Karpas-422 (cell line): ENCODE measurements at regions not wholly inside any gene's neighbourhood (a gene's known extent, or its start where the extent isn't known, plus 50 kb on each side); places are given as distances from the start of the nearest gene placed in this dataset.

ENCODE experiments used
- DNase-seq: peaks from one replicate; pipeline ENCODE4 v3.0.0-alpha.2; 2015
- H2AFZ ChIP-seq: fragments of 200-600 bp; sonication (generic); 2 replicates; pipeline ENCODE4 v1.6.1; 2014; ENCODE audit warnings: antibody characterized with exemption, low read length, mixed read lengths
- H3K27ac ChIP-seq: fragments of 200-600 bp; sonication (generic); 2 replicates; pipeline ENCODE4 v1.5.1; 2014; ENCODE audit warnings: mild to moderate bottlenecking, low read length, moderate library complexity
- H3K27me3 ChIP-seq: fragments of 200-600 bp; sonication (generic); 2 replicates; pipeline ENCODE4 v1.6.1; 2014; ENCODE audit warnings: low read length, mixed read lengths
- H3K36me3 ChIP-seq: fragments of 200-600 bp; sonication (generic); 2 replicates; pipeline ENCODE4 v1.6.1; 2014; ENCODE audit warnings: low read length, mixed read lengths; ENCODE audit not compliant: insufficient read depth
- H3K4me1 ChIP-seq: fragments of 200-600 bp; sonication (generic); 2 replicates; pipeline ENCODE4 v1.6.1; 2014; ENCODE audit warnings: mild to moderate bottlenecking, low read length, mixed read lengths
- H3K4me2 ChIP-seq: fragments of 200-600 bp; sonication (generic); 2 replicates; pipeline ENCODE4 v1.6.1; 2014; ENCODE audit warnings: low read length, low read depth, mild to moderate bottlenecking; ENCODE audit not compliant: poor library complexity, severe bottlenecking
- H3K4me3 ChIP-seq: fragments of 200-600 bp; sonication (generic); 2 replicates; pipeline ENCODE4 v1.5.1; 2014; ENCODE audit warnings: mild to moderate bottlenecking, antibody characterized with exemption, low read length, mixed read lengths
- H3K79me2 ChIP-seq: fragments of 200-600 bp; sonication (generic); 2 replicates; pipeline ENCODE4 v1.6.1; 2014; ENCODE audit warnings: mild to moderate bottlenecking, low read length, mixed read lengths
- H3K9ac ChIP-seq: fragments of 200-600 bp; sonication (generic); 2 replicates; pipeline ENCODE4 v1.6.0; 2014; ENCODE audit warnings: low read length
- H3K9me2 ChIP-seq: fragments of 200-600 bp; sonication (generic), shearing (Covaris generic); replicated peaks from 2 replicates; pipeline ENCODE4 v1.6.0; 2014; ENCODE audit warnings: mild to moderate bottlenecking, low read length, moderate library complexity; ENCODE audit not compliant: insufficient read depth
- H3K9me3 ChIP-seq: fragments of 300-700, 200-600 bp; sonication (generic); 2 replicates; pipeline ENCODE4 v1.6.1; 2014; ENCODE audit warnings: low read length, mixed read lengths
- H4K20me1 ChIP-seq: fragments of 200-600 bp; sonication (generic); 2 replicates; pipeline ENCODE4 v1.6.1; 2014; ENCODE audit warnings: mild to moderate bottlenecking, antibody characterized with exemption, low read length, low read depth; ENCODE audit not compliant: insufficient read depth

GRCh38 chr18:64966667-64967066, 784.1 kb upstream of the CDH7 start:
- DNase-seq, result no peak
- Histone ChIP-seq H3K4me1 (no peaks in the 10 kb centered on the region), H3K9me3 (peaks cover 56% of the 10 kb centered on the region), H3K27ac (no peak overlapping the region), H3K79me2 (no peaks in the 10 kb centered on the region), H3K36me3 (no peaks in the 10 kb centered on the region), H2AFZ (no peak overlapping the region), H3K9me2 (no peaks in the 10 kb centered on the region), H4K20me1 (no peaks in the 10 kb centered on the region), H3K4me3 (no peak overlapping the region), H3K27me3 (no peaks in the 10 kb centered on the region), H3K9ac (no peak overlapping the region), H3K4me2 (no peak overlapping the region)

DNA sequence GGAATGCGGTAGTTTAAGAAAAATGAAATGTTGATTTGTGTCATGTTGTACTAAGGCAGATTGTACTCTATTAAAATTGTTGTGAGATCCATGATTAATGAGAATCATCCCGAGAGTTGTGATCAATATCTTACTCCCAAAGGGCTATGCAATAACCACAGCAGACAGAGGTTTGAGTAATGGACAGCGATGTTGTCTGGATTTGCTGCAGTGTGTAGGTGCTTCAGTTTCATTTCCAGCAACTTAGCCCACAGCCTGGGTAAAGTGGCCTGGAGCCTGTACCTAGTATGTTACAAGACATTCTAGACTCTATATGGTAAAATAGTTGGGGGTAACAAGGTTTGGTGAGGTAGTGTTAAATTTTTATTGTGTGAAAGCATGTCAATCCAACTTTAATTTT, 794.3 kb upstream of the CDH7 start:
- H3K4me1 ChIP-seq, result no peaks in the 10 kb centered on the region
- no peak for DNase-seq
- peaks cover 49% of the 10 kb centered on the region for H3K9me3 ChIP-seq
- no peaks in the 10 kb centered on the region for H4K20me1 ChIP-seq
- H3K4me2 ChIP-seq, result no peak overlapping the region
- no peak overlapping the region for H3K9ac ChIP-seq
- H3K4me3 ChIP-seq, result no peak overlapping the region
- H3K27ac ChIP-seq, result no peak overlapping the region
- no peak overlapping the region for H2AFZ ChIP-seq
- no peaks in the 10 kb centered on the region for H3K27me3 ChIP-seq
- no peaks in the 10 kb centered on the region for H3K9me2 ChIP-seq
- H3K79me2 ChIP-seq, result no peaks in the 10 kb centered on the region
- H3K36me3 ChIP-seq, result no peaks in the 10 kb centered on the region

DNA sequence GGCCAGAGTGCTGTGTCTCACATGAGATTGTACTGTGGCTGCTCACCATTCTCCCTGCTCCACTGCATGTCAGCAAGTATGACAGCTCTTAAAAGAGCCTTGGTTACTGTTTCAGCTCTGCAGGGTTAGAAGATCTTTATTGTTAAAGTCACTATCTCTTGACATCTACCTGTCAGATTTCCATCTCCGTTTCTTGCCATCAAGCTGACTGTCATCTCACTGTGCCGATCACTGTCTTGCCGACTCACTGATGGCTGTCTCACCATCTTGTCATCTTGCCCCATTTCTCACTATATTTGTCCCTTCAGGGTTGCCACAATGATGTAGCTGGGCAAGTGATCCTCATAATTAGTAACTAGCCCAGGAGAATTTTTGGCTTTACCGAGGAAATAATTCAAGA, 800.9 kb upstream of the CDH7 start:
- H3K4me1 ChIP-seq, result no peaks in the 10 kb centered on the region
- no peaks in the 10 kb centered on the region for H3K36me3 ChIP-seq
- no peak for DNase-seq
- no peaks in the 10 kb centered on the region for H4K20me1 ChIP-seq
- H3K9me2 ChIP-seq, result no peaks in the 10 kb centered on the region
- no peaks in the 10 kb centered on the region for H3K27me3 ChIP-seq
- no peak overlapping the region for H3K4me2 ChIP-seq
- H3K9ac ChIP-seq, result no peak overlapping the region
- H3K4me3 ChIP-seq, result no peak overlapping the region
- no peaks in the 10 kb centered on the region for H3K79me2 ChIP-seq
- H3K9me3 ChIP-seq, result peaks cover 37% of the 10 kb centered on the region
- H2AFZ ChIP-seq, result no peak overlapping the region
- H3K27ac ChIP-seq, result no peak overlapping the region

DNA sequence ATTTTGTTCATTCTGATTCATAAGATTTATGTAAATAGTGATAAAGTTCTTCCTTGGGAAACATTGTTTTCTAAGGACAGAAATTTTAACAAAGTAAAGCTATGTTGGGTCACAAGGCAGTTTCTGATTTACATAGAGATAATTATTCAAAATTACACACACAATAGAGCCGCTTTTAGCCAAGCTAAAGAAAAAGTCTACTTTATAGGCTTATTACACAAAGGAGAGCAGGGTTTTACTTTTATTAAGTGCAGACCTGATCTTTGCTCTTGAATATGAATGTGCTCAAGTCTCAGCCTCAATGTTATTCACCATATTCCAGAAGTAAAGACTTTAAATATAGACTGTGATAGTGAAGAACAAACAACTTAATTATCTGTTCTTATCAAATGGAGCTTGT, 787.8 kb upstream of the LINC00305 start:
- Histone ChIP-seq H3K4me2 (no peak overlapping the region), H3K79me2 (no peaks in the 10 kb centered on the region), H3K36me3 (no peaks in the 10 kb centered on the region), H2AFZ (no peak overlapping the region), H4K20me1 (no peaks in the 10 kb centered on the region), H3K4me1 (no peaks in the 10 kb centered on the region), H3K9ac (no peak overlapping the region), H3K27ac (no peak overlapping the region), H3K4me3 (no peak overlapping the region), H3K9me3 (peaks cover 49% of the 10 kb centered on the region), H3K9me2 (no peaks in the 10 kb centered on the region), H3K27me3 (no peaks in the 10 kb centered on the region)
- DNase-seq, result no peak

DNA sequence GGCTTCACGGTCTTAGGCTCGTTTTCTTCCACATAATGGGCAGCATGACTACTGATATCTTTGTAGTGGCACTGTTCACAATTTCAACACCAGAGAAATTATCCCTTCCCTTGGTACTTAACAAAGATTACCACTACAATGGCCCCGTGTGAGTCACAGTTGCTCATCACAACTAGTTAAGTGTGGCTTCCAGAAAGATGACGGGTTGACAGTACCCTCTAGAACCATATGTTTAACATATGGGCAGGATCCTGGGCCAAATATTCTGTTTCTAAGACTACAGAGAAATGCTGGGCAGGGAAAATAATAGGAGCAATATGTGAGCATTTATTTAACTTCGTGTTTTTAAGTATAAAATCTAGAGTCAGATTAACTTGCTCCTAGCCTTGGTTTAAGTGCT, 780.1 kb upstream of the LINC00305 start:
- Histone ChIP-seq H3K9me3 (peaks cover 27% of the 10 kb centered on the region), H3K79me2 (no peaks in the 10 kb centered on the region)

DNA sequence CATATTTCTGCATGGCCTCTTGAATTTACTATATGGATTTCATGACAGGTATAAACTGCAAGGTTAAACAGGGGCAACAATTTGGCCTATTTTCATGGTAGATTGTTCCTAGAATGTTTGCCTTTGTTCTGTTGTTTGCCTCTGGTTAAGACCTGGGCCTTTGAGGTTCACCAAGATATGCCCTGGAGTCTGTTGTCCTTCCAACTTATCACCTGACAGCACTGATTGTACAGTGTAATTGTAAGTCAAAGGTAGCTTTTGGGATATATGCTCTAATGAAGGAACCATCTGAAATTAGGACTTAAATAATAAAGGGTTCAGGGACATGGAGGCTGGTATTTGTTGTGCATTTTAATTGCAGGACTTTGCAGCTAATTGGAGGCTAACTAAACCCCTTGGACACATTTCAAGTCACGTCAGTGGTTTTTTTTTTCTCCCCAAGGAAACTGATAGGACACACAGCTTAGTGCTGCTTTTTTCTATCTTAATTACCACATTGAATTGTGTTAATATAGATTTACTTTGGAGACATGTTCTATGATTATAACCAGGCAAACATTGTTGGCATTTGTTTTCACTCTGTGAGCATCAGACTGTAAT, 771.2 kb upstream of the LINC00305 start:
- Histone ChIP-seq H3K79me2 (no peaks in the 10 kb centered on the region), H3K9me3 (peaks cover 65% of the 10 kb centered on the region), H2AFZ (no peak overlapping the region), H3K27me3 (no peaks in the 10 kb centered on the region), H3K36me3 (no peaks in the 10 kb centered on the region), H3K9ac (no peak overlapping the region), H3K4me1 (no peaks in the 10 kb centered on the region), H3K4me2 (no peak overlapping the region), H3K4me3 (no peak overlapping the region), H3K9me2 (no peaks in the 10 kb centered on the region), H4K20me1 (no peaks in the 10 kb centered on the region), H3K27ac (no peak overlapping the region)
- DNase-seq, result no peak

More for the DNA sequence above, 780.1 kb upstream of the LINC00305 start:
- Histone ChIP-seq H3K27me3 (no peaks in the 10 kb centered on the region), H3K27ac (no peak overlapping the region), H3K36me3 (no peaks in the 10 kb centered on the region), H3K4me3 (no peak overlapping the region), H3K9me2 (no peaks in the 10 kb centered on the region; the same call in 1 of the 2 replicates), H3K9ac (no peak overlapping the region), H3K4me2 (no peak overlapping the region), H2AFZ (no peak overlapping the region), H4K20me1 (no peaks in the 10 kb centered on the region), H3K4me1 (no peaks in the 10 kb centered on the region)
- DNase-seq, result no peak

DNA sequence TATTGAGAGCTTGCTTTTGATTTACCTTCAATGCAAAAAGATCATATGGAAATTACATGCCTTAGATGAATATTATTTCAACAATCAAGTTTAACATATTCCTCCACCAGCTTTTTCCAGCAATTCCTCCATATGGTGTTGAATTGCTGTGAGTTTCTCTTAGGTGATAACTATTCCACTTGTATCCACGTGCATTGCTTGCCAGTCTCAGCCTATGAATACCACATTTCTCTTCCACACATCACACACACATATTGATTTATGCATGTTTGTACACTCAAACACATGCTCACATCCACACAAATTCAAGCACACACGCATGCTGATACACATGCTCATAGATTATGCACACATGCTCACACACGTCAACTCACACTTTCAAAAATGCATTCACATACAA, 770.0 kb upstream of the LINC00305 start:
- peaks cover 66% of the 10 kb centered on the region for H3K9me3 ChIP-seq
- H3K4me1 ChIP-seq, result no peaks in the 10 kb centered on the region
- no peaks in the 10 kb centered on the region for H3K27me3 ChIP-seq
- no peaks in the 10 kb centered on the region for H3K36me3 ChIP-seq
- no peak overlapping the region for H3K27ac ChIP-seq
- H3K4me3 ChIP-seq, result no peak overlapping the region
- H2AFZ ChIP-seq, result no peak overlapping the region
- H3K4me2 ChIP-seq, result no peak overlapping the region
- H4K20me1 ChIP-seq, result no peaks in the 10 kb centered on the region
- H3K9ac ChIP-seq, result no peak overlapping the region
- H3K9me2 ChIP-seq, result no peaks in the 10 kb centered on the region
- no peak for DNase-seq
- H3K79me2 ChIP-seq, result no peaks in the 10 kb centered on the region

GRCh38 chr18:64893349-64893748, 744.5 kb upstream of the LINC00305 start:
- no peaks in the 10 kb centered on the region for H3K36me3 ChIP-seq
- no peaks in the 10 kb centered on the region for H4K20me1 ChIP-seq
- no peak for DNase-seq
- H3K9me2 ChIP-seq, result no peaks in the 10 kb centered on the region
- H2AFZ ChIP-seq, result no peak overlapping the region
- H3K4me2 ChIP-seq, result no peak overlapping the region
- H3K4me1 ChIP-seq, result no peaks in the 10 kb centered on the region
- H3K27ac ChIP-seq, result no peak overlapping the region
- H3K79me2 ChIP-seq, result no peaks in the 10 kb centered on the region
- H3K9me3 ChIP-seq, result peaks cover 65% of the 10 kb centered on the region
- no peaks in the 10 kb centered on the region for H3K27me3 ChIP-seq
- H3K9ac ChIP-seq, result no peak overlapping the region
- no peak overlapping the region for H3K4me3 ChIP-seq

- no peak for DNase-seq
- Histone ChIP-seq H3K4me1 (no peaks in the 10 kb centered on the region), H2AFZ (no peak overlapping the region), H3K36me3 (no peaks in the 10 kb centered on the region), H3K4me3 (no peak overlapping the region), H3K27me3 (no peaks in the 10 kb centered on the region), H3K27ac (no peak overlapping the region), H3K4me2 (no peak overlapping the region), H4K20me1 (no peaks in the 10 kb centered on the region), H3K9ac (no peak overlapping the region), H3K9me2 (no peaks in the 10 kb centered on the region), H3K79me2 (no peaks in the 10 kb centered on the region), H3K9me3 (peaks cover 58% of the 10 kb centered on the region)
Measured at GRCh38 chr18:64888956-64889355, 740.1 kb upstream of the LINC00305 start.
